HG03196 (cell line): ENCODE measurements at regions not wholly inside any gene's neighbourhood (a gene's known extent, or its start where the extent isn't known, plus 50 kb on each side); places are given as distances from the start of the nearest gene placed in this dataset.
"Not testable (repeated sequence)": the region's sequence is repeated elsewhere in the genome, so short reads cannot be mapped to it uniquely, and the experiment has no call there.

ENCODE experiments used
- ATAC-seq: cut with Tn5 transposase; IDR thresholded peaks from one replicate; pipeline ENCODE4 v1.9.1; 2021; ENCODE audit not compliant: unreplicated experiment

DNA sequence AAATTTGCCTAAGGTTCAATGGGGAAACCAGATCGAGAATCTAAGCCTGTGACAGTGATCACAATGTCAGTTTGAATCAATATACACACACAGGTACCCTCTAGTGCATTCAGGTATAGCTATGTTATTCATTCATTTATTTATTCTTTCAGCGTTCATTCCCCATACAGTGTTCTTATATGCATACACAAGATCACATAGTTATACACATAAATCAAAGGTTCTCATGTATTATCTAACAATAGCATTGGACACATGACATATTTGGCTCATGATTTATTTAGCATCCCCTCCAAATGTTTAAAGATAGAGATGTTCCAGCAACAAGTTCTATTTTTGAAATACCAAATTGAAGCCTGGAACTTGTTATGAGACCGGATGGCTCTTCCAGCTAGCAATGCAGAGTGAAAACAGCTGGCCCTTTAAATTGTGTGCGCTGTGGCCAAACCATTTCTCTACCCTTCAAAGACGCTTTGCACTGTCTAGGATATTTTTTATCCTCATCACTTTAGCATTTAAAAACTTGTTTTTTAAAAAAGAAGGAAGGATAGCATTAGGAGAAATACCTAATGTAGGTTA, 131.0 kb downstream of the ATXN3L start:
- ATAC-seq, result no peak

DNA sequence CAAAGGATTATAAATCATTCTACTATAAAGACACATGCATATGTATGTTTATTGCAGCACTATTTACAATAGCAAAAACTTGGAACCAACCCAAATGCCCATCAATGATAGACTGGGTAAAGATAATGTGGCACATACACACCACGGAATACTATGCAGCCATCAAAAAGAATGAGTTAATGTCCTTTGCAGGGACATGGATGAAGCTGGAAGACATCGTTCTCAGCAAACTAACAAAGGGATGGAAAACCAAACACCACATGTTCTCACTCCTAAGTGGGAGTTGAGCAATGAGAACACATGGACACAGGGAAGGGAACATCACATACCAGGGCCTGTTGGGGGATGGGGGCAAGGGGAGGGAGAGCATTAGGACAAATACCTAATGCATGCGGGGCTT, 133.2 kb downstream of the ATXN3L start:
- ATAC-seq, result not testable (repeated sequence)

DNA sequence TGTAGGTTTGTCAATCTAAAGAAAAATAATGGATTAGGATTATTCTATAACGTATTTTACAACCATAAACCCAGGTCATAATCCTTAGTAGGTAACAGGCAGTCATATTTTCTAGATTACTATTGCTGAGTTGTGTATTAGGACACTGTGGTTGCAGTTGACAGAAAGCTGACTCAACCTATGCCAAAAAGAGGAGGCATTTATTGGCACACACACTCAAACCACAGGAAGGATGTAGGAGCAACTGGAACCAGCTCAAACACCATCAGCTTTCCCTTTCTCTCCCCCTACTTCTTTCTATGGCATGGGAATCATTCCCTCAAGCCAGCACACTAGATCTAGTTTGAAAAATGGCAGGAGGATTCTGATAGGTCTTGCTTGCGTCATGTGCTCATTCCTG, 136.4 kb upstream of the FAM9C start:
- ATAC-seq, result no peak

DNA sequence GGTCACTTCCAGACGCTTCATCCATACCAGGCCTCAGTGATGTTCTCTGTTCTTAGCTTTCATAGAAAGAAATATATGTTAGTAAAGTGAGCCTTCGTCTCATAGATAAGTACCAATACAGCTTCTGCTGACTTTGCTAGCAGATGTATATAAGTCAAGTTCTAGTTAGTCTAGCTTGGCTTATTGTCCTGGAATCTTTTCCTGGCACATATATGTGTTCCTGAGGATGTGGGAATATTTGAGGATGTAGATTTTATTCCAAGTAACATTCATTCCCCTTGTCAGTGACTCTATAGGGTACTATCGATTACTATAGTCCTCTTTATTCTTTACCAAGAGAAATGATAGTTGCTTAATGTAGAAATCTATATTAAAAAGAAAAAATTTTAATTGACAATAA, 135.2 kb upstream of the FAM9C start:
- no peak for ATAC-seq

DNA sequence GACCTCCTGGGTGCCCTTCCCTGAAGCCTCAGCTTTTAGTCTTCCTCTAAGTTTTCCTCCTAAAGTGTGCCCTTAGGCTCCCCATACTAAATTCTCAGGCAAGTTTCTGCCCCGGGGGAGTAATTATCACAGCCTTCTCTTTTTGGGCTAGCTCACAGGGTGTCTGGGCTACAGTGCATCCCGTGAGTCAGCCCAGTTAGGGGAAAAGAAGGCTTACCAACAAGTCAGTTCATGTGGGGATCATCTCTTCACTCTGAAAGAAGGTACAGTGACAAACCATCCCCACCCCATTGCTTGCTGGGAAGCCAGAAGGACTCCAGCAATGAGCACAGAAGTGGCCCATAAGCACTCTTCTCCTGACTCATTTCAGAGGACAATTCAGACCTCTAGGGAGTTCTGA, 134.7 kb upstream of the FAM9C start:
- no peak for ATAC-seq

DNA sequence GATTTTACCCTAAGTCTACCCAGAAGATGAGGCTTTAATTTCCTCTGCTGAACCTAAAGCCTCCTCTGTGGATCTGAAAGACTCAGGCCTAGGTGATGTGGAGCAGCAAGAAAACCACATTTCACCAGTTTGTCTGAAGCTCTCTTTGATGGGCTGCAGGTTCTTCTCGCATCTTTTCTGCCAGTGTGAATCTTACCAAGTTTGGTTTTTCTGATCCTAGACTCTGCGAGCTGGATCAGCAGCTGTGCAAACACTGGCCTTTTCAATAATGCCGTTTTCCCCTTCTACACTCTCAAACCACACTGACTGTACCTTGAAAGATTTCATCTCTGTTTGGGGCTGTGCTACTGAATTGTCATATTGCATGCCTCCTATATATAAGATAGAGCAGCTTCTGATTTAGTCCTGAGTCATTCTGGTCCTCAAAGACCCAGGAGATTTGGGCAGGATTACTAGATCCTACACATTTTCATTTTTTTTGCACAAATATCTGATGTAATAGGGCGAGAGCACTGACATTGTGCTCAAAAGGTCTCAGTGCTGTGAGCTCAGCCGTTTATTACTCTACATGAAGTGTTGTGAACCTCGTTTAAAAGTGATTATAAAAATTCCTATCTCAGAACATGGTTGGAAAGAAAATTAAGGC, 133.6 kb upstream of the FAM9C start:
- no peak for ATAC-seq

DNA sequence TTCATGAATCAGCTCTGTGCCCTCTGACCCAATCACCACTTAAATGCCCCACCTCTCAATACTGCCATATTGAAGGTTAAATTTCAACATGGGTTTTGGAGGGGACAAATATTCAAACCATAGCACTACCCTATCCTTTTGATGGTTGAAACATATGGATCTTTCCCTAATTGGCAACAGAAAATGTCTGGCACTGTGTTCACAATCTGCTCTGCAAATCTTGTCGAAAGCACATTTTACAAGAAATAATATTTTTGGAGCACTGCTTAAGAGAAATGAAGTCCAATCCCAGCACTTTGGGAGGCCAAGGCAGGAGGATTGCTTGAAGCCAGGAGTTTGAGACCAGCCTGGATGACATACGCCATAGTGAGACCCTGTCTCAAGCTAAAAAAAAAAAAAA, 130.6 kb upstream of the FAM9C start:
- ATAC-seq, result no peak

DNA sequence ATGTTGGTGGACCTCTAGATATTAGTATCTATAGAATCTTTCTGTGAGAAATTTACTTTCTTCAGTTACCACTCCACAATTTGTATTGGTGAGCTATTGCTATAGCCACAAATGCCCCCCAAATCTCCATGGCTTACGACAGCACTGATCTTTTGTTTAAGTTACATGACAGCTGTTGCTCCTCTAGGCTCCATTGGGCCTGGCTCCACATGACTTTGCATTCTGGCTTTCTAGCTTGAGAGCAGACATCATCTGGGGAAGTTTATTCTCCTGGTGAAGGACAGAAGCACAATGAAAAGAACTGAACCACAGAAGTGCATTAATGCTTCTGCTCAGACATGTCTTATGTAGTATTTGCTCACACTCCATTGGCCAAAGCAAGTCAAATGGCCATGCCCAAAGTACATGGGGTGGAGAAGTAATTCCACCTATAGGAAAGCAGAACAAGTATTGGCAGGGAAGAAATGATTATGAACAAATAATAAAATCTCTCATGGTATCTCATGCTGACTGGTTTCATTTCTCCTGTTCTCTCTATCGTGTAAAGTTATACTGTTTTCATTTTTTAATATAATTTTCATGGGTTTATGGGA, 126.6 kb upstream of the FAM9C start:
- ATAC-seq, result no peak

DNA sequence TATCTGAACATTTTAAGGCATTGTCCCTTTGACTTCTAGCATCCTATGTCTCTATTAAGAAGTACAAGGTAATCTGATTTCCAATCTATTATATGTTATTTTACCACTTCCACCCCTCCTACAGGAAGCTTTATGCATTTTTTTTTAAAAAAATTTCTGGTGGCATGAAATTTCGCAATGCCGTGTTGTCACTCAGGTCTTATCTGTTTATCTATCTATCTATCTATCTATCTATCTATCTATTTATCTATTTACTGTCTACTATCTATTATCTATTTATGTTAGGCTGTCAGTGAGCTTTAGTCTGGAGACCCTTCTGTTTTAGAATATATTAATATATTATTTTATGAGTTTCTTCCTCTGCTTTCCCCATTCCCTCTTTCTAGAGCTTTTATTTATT, 125.3 kb upstream of the FAM9C start:
- no peak for ATAC-seq

DNA sequence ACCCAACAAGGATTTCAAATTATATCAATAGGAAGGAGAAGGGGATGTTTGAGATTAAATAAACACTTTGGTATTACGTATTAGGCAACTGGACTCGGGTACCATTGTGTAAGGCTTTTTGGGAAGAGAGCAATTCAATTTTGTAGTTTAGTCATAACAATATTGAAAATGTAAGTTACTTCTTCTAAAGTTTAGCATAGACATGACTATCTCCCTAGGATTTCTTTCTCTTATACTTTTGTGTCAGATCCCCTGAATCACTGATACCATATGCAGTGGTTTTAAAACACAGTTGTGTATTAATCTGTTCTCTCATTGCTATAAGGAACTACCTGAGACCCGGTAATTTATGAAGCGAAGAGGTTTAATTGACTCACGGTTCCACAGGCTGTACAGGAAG, 123.8 kb upstream of the FAM9C start:
- no peak for ATAC-seq

DNA sequence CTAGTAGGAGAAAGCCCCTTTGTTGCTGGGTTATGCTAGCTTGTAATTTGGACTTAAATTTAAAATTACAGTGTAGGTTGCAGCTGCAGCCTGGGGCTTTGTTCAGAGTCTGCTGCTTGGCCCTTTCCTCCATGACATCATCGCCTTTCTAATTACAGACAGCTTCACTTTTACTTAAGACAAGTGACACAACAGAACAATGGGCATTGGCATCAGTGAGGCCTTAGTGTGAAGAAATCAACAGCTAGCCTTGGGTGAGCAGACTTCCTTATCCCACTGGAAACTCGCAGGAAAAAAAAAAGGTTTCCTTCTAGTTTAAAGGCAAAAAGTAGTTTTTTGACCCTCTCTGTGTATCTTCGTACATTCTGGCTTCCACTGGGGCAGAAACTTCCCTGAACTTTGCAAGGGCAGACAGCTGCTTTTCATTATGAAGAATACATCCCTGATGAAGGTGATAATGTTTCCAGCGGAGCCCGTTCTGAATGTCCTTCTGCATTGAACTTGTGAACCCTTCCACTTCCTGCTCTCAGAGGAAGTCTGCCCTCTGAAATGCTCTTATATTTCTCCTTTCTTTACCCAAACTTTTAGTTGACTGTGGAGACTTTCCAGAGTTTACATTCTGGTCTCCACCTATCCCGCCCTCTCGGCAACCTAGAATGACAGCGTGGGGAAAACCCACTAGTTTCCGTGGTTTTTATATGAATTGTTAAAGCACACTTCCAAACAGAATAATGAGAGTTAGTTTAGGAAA, 123.2 kb upstream of the FAM9C start:
- no peak for ATAC-seq

DNA sequence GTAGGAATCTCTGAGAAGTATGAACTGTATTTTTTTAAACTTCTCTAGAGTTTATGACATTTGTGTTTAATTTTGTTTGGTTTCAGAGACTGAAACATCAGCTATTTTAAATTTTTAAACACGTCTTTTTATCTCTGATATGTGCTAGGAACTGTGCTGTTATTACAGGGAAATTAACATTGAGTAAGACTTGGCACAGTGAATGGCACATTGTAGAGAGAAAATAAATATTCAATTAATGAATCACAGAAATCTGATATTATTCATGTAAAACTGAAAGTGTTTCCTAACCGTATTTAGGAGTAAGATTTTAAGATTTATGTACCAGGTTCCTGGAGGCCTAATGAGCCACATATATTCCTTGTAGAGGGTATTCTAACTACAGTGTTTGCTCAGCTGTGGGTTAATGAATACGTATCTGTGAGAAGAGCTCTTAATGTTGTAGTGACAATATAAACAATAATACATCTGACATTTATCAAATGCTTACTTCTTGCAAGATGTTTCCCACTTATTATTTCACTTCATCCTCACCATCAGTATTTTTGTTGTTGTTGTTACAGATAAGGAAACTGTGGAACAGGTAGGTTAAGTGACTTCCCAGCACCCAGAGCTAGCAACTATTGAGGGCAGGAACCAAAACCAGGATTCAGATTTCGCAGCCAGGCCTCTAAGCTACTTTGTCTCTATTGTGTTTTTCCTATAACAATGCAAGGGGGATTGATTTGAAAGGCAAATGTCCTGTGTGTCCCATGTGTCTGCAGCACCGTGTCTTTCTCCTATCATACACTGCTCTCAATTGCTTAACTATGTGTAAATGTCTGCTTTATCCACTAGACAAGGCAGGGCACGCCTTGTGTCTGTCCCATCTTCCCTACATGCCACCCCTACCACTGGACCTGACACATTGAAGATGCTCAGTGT, 121.1 kb upstream of the FAM9C start:
- no peak for ATAC-seq

DNA sequence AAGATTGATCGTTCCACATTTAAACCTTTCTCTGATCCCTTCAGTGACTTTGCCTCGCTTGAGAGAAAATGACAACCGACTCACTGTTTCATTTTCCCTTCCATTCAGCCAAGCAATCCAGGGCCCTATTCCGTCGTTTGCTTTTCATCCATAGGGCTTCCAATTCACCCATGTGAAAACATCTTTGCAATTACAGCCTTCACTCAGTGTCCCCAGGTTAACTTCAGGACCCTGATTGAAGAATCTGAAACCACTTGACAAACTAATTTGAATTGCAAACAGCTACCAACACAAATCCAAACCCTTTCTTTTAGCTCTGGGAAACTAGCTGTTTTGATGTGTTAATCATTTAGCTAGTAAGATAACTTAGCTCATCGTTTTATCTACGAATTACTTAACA, 120.2 kb upstream of the FAM9C start:
- ATAC-seq, result no peak

DNA sequence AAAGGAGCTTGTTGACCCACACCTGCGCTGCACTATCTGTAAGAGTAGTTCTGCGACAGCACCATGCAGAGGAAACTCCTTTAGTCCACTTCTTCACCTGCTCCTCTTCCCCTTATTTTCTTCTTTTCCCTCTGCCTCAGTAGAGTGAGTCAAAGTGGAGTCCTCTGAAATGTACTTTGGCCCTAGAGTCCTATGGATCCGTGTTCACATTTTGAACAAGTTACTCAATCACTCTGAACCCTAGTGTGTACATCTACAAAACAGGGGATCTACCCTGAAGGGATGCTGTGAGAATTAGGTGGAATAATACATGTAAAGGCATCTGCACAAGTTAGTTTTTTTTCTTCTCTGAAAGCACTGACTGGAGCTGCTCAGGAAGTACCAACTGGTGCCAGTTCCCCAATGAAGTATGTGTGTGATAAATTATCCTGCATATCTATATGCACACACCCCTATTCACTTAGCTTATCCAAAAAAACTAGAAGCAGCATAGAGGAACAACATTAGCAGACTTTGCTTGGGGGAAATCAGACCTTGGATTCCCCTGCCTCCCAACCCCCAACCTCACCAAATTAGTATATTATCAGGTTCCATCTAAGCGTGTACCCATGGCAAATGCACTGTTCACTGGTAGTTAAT, 118.5 kb upstream of the FAM9C start:
- ATAC-seq, result no peak

DNA sequence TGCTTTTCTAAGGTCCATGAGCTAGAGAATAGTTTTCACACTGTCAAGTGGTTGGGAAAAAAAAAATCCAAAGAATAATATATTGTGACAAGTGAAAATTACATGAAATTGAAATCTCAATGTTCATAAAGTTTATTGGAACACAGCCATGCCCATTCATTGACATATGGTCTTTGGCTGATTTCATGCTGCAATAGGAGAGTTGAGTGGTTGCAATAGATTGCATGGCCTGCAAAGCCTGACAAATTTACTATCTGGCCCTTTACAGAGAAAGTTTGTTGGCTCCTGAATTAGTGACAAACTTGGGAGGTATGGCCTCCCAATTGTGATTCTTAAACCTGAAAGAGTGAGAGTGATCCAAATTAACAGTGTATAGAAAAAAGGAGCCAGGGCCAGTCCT, 115.5 kb upstream of the FAM9C start:
- no peak for ATAC-seq

DNA sequence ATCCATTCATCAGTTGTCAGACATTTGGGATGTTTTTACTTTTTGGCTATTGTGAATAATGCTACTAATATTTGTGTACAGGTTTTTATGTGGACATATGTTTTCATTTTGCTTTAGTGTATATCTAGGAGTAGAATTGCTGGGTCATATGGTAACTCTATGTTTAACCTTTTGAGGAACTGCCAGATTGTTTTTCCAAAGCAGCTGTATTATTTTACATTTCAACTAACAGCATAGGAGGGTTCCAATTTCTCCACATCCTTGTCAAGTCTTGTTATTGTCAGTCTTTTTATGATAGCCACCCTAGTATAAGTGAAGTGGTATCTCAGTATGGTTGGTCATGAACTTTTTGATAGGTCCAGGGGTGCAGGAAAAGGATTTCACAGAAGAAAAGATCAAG, 114.5 kb upstream of the FAM9C start:
- no peak for ATAC-seq

DNA sequence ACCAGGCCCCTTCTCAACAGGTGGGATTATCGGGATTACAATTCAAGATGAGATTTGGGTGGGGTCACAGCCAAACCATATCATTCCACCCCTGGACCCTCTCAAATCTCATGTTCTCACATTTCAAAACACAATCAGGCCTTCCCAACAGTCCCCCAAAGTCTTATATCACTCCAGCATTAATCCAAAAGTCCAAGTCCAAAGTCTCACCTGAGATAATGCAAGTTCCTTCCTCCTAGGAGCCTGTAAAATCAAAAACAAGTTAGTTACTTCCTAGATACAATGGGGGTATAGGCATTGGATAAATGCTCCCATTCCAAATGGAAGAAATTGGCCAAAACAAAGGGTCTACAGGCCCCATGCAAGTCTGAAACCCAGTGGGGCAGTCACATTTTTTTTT, 111.1 kb upstream of the FAM9C start:
- ATAC-seq, result not testable (repeated sequence)

DNA sequence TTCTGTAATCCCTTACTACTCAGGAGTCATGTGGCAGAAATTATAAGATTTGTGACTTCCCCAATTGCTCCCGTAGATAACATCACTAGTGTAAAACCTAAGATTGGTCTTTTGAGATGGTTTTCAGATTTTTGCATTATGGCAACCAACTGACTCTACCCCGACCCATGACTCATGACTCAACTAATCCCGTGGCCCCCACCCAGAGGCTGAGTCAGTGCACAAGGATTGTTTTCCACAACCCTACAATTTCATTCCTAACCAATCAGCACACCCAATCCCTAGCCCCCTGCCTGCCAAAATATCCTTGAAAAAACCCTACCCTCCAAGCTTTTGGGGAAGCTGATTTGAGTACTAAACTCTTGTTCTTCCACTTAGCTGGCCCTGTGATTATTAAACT, 109.4 kb upstream of the FAM9C start:
- ATAC-seq, result no peak

DNA sequence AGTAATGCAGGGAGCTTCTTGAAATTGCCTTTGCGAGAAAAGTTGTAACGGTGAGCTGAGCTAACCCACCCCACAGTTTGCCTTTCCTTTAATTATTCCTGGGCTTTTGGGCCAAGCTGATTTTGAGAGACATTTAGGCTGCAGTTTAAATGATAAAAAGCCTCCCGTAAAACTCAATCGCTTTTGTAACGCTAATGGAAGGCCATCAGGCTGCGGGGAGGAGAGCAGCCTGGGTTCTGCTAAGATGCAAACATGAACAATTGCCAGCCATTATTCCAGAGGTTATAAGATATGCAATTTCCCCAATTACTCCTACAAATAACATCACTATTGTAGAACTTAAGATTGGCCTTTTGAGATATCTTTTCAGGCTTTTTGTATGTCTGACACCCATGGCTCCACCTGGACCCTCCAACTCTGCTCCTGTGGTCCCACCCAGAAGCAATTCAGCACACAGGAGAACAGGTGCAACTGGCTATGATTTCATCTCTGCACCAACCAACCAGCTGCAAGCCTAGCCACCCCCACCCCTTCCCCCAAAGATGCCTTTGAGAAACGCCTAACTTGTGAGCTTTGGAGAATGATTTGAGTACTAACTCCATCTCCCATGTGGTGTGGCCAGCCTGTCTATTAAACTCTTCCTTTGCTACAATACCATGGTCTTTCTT, 108.2 kb upstream of the FAM9C start:
- ATAC-seq, result no peak
